IMR-90 (cell line): ENCODE measurements at regions not wholly inside any gene's neighbourhood (a gene's known extent, or its start where the extent isn't known, plus 50 kb on each side); places are given as distances from the start of the nearest gene placed in this dataset.

Experiments
- ATAC-seq: fragments of 200-7000 bp; cut with Tn5 transposase; 2 replicates; pipeline ENCODE4 v1.9.1; 2020; ENCODE audit warnings: low read depth, mild to moderate bottlenecking, moderate library complexity
- BruUV-seq: library from RNA; stranded (reverse); fragments of 400-500 nt; replicated peaks from 2 replicates; lab custom pipeline; 2021; lab: Mats Ljungman, UMichigan
- CTCF ChIA-PET: fragments of 300-600 bp; formaldehyde crosslinking; extraction: SDS; loops from one replicate; lab custom pipeline; 2021; ENCODE audit warnings: antibody characterized with exemption; lab: Yijun Ruan, JAX
- POLR2A ChIA-PET: fragments of 300-600 bp; sonication (Branson Sonifier 250); formaldehyde crosslinking; loops from one replicate; lab custom pipeline; 2022; ENCODE audit warnings: antibody characterized with exemption; ENCODE audit not compliant: unreplicated experiment; lab: Charles Lee
- DNase-seq: peaks from one replicate; pipeline ENCODE4 v3.0.0; 2013
- H2AFZ ChIP-seq: replicated peaks from 2 replicates; pipeline ENCODE3; 2013; ENCODE audit warnings: low read length, mild to moderate bottlenecking; ENCODE audit not compliant: poor library complexity
- H2AK5ac ChIP-seq: 2 replicates; pipeline ENCODE4 v1.6.1; 2013; ENCODE audit warnings: low read depth, low read length, inconsistent platforms
- H2AK9ac ChIP-seq: replicated peaks from 2 replicates; pipeline ENCODE3; 2013; ENCODE audit warnings: mild to moderate bottlenecking, low read depth, low read length, moderate library complexity; ENCODE audit not compliant: poor library complexity
- H2BK120ac ChIP-seq: 2 replicates; pipeline ENCODE4 v1.6.1; 2013; ENCODE audit warnings: low read depth, low read length, inconsistent platforms
- H2BK15ac ChIP-seq: 3 replicates; pipeline ENCODE4 v1.6.1; 2013; ENCODE audit warnings: low read depth, low read length, inconsistent platforms
- H2BK20ac ChIP-seq: 2 replicates; pipeline ENCODE4 v1.6.1; 2013; ENCODE audit warnings: low read depth, mild to moderate bottlenecking, inconsistent platforms, low read length, moderate library complexity
- H2BK5ac ChIP-seq: 2 replicates; pipeline ENCODE4 v1.6.1; 2013; ENCODE audit warnings: mild to moderate bottlenecking, low read depth, low read length, inconsistent platforms; ENCODE audit not compliant: poor library complexity, severe bottlenecking
- H3K14ac ChIP-seq: replicated peaks from 2 replicates; pipeline ENCODE4 v1.6.1; 2013; ENCODE audit warnings: low read depth, low read length, inconsistent platforms
- H3K18ac ChIP-seq: 2 replicates; pipeline ENCODE4 v1.6.1; 2013; ENCODE audit warnings: low read depth, low read length, control low read depth
- H3K23ac ChIP-seq: 2 replicates; pipeline ENCODE4 v1.6.1; 2013; ENCODE audit warnings: low read depth, low read length, inconsistent platforms
- H3K27ac ChIP-seq: 2 replicates; pipeline ENCODE4 v1.5.1; 2013; ENCODE audit warnings: mild to moderate bottlenecking, control low read depth, low read length; ENCODE audit not compliant: insufficient read depth
- H3K27me3 ChIP-seq: 2 replicates; pipeline ENCODE4 v1.6.1; 2013; ENCODE audit warnings: low read length; ENCODE audit not compliant: control insufficient read depth, insufficient read depth
- H3K36me3 ChIP-seq: 2 replicates; pipeline ENCODE4 v1.6.1; 2013; ENCODE audit warnings: low read length, mixed read lengths; ENCODE audit not compliant: control insufficient read depth, insufficient read depth
- H3K4ac ChIP-seq: 2 replicates; pipeline ENCODE4 v1.6.1; 2013; ENCODE audit warnings: low read depth, low read length, inconsistent platforms
- H3K4me1 ChIP-seq: 2 replicates; pipeline ENCODE4 v1.6.1; 2013; ENCODE audit warnings: low read length, mixed read lengths; ENCODE audit not compliant: control insufficient read depth, insufficient read depth
- H3K4me2 ChIP-seq: 2 replicates; pipeline ENCODE4 v1.6.1; 2013; ENCODE audit warnings: low read depth, mild to moderate bottlenecking, control low read depth, low read length, moderate library complexity
- H3K4me3 ChIP-seq: 2 replicates; pipeline ENCODE4 v1.5.1; 2013; ENCODE audit warnings: low read depth, mild to moderate bottlenecking, control low read depth, low read length, moderate library complexity; ENCODE audit not compliant: insufficient read depth
- H3K56ac ChIP-seq: 2 replicates; pipeline ENCODE4 v1.6.1; 2013; ENCODE audit warnings: low read length, inconsistent platforms; ENCODE audit not compliant: insufficient read depth; ENCODE audit errors: extremely low read depth
- H3K79me1 ChIP-seq, 2 experiments: 2 replicates each; pipeline ENCODE4 v1.6.1; 2013; ENCODE audit warnings: low read length in 2 of 2, inconsistent platforms in 1 of 2, low read depth in 1 of 2
- H3K9ac ChIP-seq: 2 replicates; pipeline ENCODE4 v1.6.1; 2013; ENCODE audit warnings: low read depth, low read length, control low read depth
- H3K9me1 ChIP-seq: 2 replicates; pipeline ENCODE4 v1.6.1; 2013; ENCODE audit warnings: low read length, inconsistent platforms; ENCODE audit not compliant: insufficient read depth
- H3K9me3 ChIP-seq: 2 replicates; pipeline ENCODE4 v1.6.1; 2013; ENCODE audit warnings: low read length; ENCODE audit not compliant: control insufficient read depth, insufficient read depth
- H4K20me1 ChIP-seq: 2 replicates; pipeline ENCODE4 v1.6.1; 2013; ENCODE audit warnings: low read length, inconsistent platforms; ENCODE audit not compliant: insufficient read depth
- H4K5ac ChIP-seq: 2 replicates; pipeline ENCODE4 v1.6.1; 2013; ENCODE audit warnings: mild to moderate bottlenecking, low read depth, low read length, control low read depth
- H4K8ac ChIP-seq, 2 experiments: 2 replicates each; pipeline ENCODE4 v1.6.1; 2013; ENCODE audit warnings: low read depth in 2 of 2, low read length in 2 of 2, control low read depth in 1 of 2, inconsistent platforms in 1 of 2
- H4K91ac ChIP-seq: 2 replicates; pipeline ENCODE4 v1.6.1; 2013; ENCODE audit warnings: low read depth, low read length, inconsistent platforms; ENCODE audit not compliant: insufficient read depth
- BHLHE40 ChIP-seq: fragments of 150-350 bp; IDR thresholded peaks from 2 replicates; pipeline ENCODE4 v1.6.1; 2016; ENCODE audit warnings: mild to moderate bottlenecking, low read depth, low read length
- ELK1 ChIP-seq: fragments of 150-350 bp; IDR thresholded peaks from 2 replicates; pipeline ENCODE4 v1.6.1; 2016; ENCODE audit warnings: low read depth, mild to moderate bottlenecking, low read length, moderate library complexity, borderline replicate concordance
- FOS ChIP-seq: fragments of 150-350 bp; IDR thresholded peaks from 2 replicates; pipeline ENCODE4 v1.6.1; 2016; ENCODE audit warnings: low read depth, low read length
- MAZ ChIP-seq: IDR thresholded peaks from 2 replicates; pipeline ENCODE4 v1.6.1; 2012; ENCODE audit warnings: low read depth, mild to moderate bottlenecking, low read length, improper control_type of control experiment, moderate library complexity, borderline replicate concordance
- MXI1 ChIP-seq: IDR thresholded peaks from 2 replicates; pipeline ENCODE4 v1.6.1; 2012; ENCODE audit warnings: low read depth, mild to moderate bottlenecking, low read length, moderate library complexity, borderline replicate concordance
- POLR2A ChIP-seq: IDR thresholded peaks from 2 replicates; pipeline ENCODE4 v1.6.1; 2012; ENCODE audit warnings: mild to moderate bottlenecking, low read depth, low read length
- RAD21 ChIP-seq: IDR thresholded peaks from 2 replicates; pipeline ENCODE4 v1.6.1; 2012; ENCODE audit warnings: low read length, improper control_type of control experiment
- RCOR1 ChIP-seq: IDR thresholded peaks from 2 replicates; pipeline ENCODE4 v1.6.1; 2012; ENCODE audit warnings: mild to moderate bottlenecking, low read length, improper control_type of control experiment; ENCODE audit not compliant: insufficient replicate concordance
- RFX5 ChIP-seq: IDR thresholded peaks from 2 replicates; pipeline ENCODE4 v1.8.0; 2012; ENCODE audit warnings: low read depth, mild to moderate bottlenecking, low read length, moderate library complexity
- SMC3 ChIP-seq: fragments of 150-350 bp; IDR thresholded peaks from 2 replicates; pipeline ENCODE4 v1.6.1; 2016; ENCODE audit warnings: low read depth, mild to moderate bottlenecking, antibody characterized with exemption, low read length, moderate library complexity
- USF2 ChIP-seq: fragments of 150-350 bp; IDR thresholded peaks from 2 replicates; pipeline ENCODE4 v1.6.1; 2017; ENCODE audit warnings: mild to moderate bottlenecking, antibody characterized with exemption, low read length, low read depth
- WGBS, 2 experiments: methylation state at CpG; one replicate each; pipeline versions ENCODE4 v1.1.5 to v1.1.7; 2013; ENCODE audit warnings: missing lambda C conversion rate in 2 of 2; ENCODE audit not compliant: insufficient read length in 1 of 2; ENCODE audit errors: extremely low coverage in 2 of 2; 5-methylcytosine and 5-hydroxymethylcytosine counted together
- dilution Hi-C: fragments of 300-500 bp; cut with HindIII; formaldehyde crosslinking; loops from one replicate; pipeline ENCODE4 v1.14.3; 2018; ENCODE audit warnings: low sequenced_read_pairs; ENCODE audit not compliant: unreplicated experiment
- in situ Hi-C: fragments of 300-500 bp; cut with MboI; formaldehyde crosslinking; loops from 3 replicates; pipeline ENCODE4 v1.14.3; 2019; ENCODE audit warnings: low sequenced_read_pairs, inconsistent platforms, mixed read lengths
- intact Hi-C: fragments of 100-400 bp; cut with micrococcal nuclease; formaldehyde crosslinking; loops from 2 replicates; pipeline ENCODE4 v1.10.0; 2022

GRCh38 chr6:81252231-81252630 is 500.2 kb downstream of the TENT5A start:
- no peak overlapping the region for H4K91ac ChIP-seq
- no CpG with 5 or more reads among the region's 4 CpGs for WGBS, 2 experiments
- H3K4me3 ChIP-seq = no peak overlapping the region
- no peak overlapping the region for H2BK5ac ChIP-seq
- no peak overlapping the region for H3K23ac ChIP-seq
- H3K14ac ChIP-seq = no peak overlapping the region
- dilution Hi-C loops = no loop called here
- no TSS peak for BruUV-seq
- H4K5ac ChIP-seq = no peak overlapping the region
- H2BK20ac ChIP-seq = no peak overlapping the region
- H3K4me1 ChIP-seq = no peaks in the 10 kb centered on the region
- no peak overlapping the region for H3K4ac ChIP-seq
- TF ChIP-seq POLR2A = no peak
- no peak for TF ChIP-seq USF2
- TF ChIP-seq RAD21 = no peak
- no peak for TF ChIP-seq RCOR1
- no peak for TF ChIP-seq MXI1
- no peak for TF ChIP-seq FOS
- TF ChIP-seq ELK1 = no peak
- no peak for TF ChIP-seq RFX5
- TF ChIP-seq BHLHE40 = no peak
- TF ChIP-seq MAZ = no peak
- TF ChIP-seq SMC3 = no peak
- intact Hi-C loops = no loop called here
- no peak overlapping the region for H3K18ac ChIP-seq
- ATAC-seq (no peak), DNase-seq (no peak)
- H3K36me3 ChIP-seq = no peaks in the 10 kb centered on the region
- H4K20me1 ChIP-seq = no peaks in the 10 kb centered on the region
- ChIA-PET POLR2A (no interaction called here), CTCF (no interaction called here)
- H3K79me1 ChIP-seq = no peaks in the 10 kb centered on the region
- no peaks in the 10 kb centered on the region for H3K9me3 ChIP-seq
- H4K8ac ChIP-seq = no peak overlapping the region
- no peak overlapping the region for H2AK5ac ChIP-seq
- H3K27ac ChIP-seq = no peak overlapping the region
- no peaks in the 10 kb centered on the region for H3K27me3 ChIP-seq
- no peak overlapping the region for H2BK120ac ChIP-seq
- no peak overlapping the region for H2AFZ ChIP-seq
- in situ Hi-C loops = no loop called here
- no peak overlapping the region for H2BK15ac ChIP-seq
- no peak overlapping the region for H2AK9ac ChIP-seq
- no peak overlapping the region for H3K9ac ChIP-seq
- no peaks in the 10 kb centered on the region for H3K9me1 ChIP-seq
- H3K56ac ChIP-seq = no peak overlapping the region
- no peak overlapping the region for H3K4me2 ChIP-seq
